ENCODE measurements at regions not wholly inside any gene's neighbourhood (a gene's known extent, or its start where the extent isn't known, plus 50 kb on each side); places are given as distances from the start of the nearest gene placed in this dataset.

GRCh38 chr9:18037981-18038380 is 436.0 kb upstream of the ADAMTSL1 start:
- no peak for TF ChIP-seq EZH2 (IDR thresholded peaks at IDR 0.05; ENCODE audit: borderline replicate concordance, insufficient read depth, low read depth, low read length, poor library complexity, severe bottlenecking)
- no peak for TF ChIP-seq CTCF (IDR thresholded peaks at IDR 0.05)

All from B cell (primary cell).